ENCODE measurements at regions not wholly inside any gene's neighbourhood (a gene's known extent, or its start where the extent isn't known, plus 50 kb on each side); places are given as distances from the start of the nearest gene placed in this dataset.
"Not testable (repeated sequence)": the region's sequence is repeated elsewhere in the genome, so short reads cannot be mapped to it uniquely, and the experiment has no call there.

- DNase-seq: no peak
Observed at GRCh38 chr12:45490232-45490881, 239.1 kb upstream of the ARID2 start.

- no peak for DNase-seq
Observed at GRCh38 chr12:45494279-45494678, 235.2 kb upstream of the ARID2 start.

- no peak for DNase-seq
Observed at GRCh38 chr12:45498645-45499044, 230.9 kb upstream of the ARID2 start.

DNA sequence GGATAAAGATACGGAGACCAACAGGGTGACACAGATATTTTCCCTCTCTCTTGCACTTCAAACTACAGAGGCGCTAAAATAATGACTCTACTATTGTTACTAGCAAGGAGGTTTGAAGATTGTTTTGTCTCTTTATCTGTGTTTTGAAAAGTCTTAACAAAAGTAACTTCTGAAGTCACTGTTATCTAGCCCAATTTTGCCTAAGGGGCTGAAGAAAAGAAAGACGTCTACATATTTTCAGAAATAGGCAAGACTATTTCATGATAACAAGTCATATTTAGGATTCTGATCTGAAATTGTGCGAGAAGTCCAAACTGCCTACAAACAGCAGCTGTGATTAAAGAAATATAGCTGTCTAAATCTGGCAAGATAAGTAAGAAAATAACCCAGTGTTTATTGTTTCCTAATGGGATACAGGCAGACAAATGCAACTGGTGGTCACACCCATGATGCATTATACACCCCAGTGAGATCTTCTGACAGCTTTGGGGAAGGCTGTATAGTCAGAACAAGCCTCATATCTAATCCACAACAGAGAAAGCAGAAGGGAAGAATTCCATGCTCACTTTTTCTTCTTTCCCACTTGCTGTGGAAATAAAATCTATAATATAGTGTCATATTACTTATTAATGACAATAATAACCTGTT is 226.9 kb upstream of the ARID2 start:
- no peak for DNase-seq

DNA sequence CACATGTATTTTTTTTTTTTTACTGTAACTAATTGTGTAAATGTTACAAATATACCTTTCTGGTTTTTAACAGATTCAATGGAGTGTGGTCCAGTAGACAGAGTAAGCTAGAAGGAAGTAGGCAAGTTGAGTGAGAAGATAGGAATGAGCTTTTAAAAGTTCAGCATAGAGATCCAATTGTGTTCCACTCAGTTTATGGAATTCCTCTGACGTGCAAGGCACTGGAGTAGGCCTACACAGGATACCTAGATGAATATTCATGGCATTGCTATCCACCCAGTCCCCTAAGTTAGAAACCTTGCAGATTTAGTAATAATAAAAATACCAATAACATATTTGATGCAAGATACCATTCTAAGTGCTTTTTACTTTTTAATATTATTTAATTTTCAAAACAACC is 225.6 kb upstream of the ARID2 start:
- DNase-seq: no peak

DNA sequence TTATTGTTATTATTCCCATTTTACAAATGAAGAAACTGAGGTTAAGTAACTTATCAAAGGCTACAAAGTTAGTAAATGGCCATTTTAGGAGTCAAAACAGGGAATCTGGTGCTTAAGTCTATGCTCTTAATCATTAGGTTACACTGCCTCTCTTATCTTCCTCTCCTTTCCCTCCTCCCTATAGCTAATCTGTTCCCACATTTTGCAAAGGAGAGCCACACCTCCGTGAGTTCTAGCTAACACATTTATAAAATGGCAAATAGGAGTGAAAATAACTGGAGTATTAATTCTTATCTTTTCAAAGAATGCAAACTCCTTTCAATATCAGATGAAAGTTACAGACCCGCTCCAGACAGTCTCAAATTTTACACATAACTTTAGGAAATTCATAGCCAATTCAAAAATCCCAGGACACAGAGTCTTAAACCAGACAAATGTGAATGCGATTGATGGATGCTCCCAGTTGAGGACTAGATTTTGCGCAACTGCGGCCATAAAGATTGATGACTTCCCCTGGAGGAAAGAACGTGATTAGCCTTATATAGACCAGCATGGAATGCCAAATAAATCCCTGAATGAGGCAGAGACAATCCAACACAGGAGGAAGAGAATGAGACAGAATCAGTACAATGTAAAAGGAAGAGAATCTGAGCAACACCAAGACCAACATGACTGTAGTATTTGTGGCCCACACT is 225.0 kb upstream of the ARID2 start:
- no peak for DNase-seq

GRCh38 chr12:45509187-45509586 is 220.3 kb upstream of the ARID2 start:
- DNase-seq: no peak

GRCh38 chr12:45509621-45510020 is 219.9 kb upstream of the ARID2 start:
- no peak for DNase-seq

DNA sequence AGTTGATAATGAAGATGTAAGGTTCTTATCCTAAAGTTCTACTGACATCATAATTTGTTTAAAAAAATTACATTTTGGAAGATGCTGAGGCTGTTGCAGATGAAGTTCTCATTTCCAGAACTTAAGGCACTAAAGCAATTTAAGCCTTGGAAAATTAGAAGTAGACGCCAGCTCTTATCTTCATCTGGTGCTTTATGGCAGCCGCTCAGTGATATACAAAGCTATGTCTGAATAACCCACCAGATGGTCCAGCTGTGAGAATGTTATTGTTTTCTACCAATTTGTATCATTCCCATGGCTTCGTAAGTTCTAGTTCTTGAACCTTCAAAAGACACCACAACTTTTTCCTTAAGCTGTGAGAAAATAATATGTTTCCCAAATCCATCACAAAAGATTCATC is 212.1 kb upstream of the ARID2 start:
- DNase-seq: no peak

DNA sequence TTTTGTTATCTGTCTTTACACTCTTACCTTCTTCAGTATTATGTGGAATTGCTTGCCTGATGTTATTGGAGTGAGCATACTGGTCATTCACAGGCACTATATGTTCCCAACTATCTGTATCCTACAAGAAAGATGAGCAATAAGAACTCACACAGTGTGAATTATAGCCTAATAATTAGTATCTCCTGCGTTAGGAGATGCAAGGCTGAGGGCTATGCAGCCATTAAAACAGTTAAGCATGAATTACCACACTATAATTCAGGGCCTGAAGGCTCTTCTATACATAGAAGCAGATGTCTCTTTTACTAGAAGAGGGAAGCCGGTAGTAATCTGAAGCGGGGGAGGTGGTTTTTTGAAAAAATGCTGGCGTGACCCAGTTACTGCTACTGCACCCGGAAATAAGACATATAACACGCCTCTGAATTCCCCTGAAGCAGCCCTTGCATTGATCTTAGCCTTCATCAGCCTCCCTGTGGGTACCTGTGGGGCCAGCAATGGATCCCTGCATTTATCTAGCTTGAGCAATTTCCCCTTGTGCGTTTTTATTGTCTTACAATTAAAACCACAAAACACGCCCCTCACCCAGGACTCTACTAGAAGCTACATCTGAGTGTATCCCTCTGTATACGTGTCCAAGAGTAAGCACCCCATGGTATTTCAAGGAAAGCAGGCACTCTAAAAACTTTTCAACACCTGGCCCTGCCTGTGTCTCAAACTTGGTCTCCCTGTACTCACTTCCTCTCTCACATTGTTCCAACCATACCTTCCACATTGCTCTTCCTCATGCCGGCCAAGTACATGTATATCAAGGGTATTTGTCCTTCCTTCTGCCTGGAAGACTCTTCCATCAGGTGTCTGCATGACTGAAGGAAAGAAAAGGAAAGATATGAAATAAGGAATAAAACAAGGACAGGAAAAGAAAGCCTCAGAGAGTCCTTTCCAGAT is 210.9 kb upstream of the ARID2 start:
- DNase-seq: no peak

DNA sequence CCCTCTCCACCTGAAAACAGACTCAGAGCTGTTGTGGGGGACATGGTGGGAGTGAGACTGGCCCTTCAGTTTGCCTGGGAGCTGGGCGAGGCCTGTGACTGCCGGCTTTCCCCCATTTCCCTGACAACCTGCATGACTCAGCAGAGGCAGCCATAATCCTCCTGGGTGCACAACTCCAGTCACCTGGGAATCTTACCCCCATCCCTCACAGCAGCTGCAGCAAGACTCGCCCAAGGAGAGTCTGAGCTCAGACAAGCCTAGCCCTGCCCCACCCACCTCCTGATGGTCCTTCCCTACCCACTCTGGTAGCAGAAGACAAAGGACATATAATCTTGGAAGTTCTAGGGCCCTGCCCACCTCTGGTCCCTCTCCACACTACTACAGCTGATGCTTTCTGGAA is 207.3 kb upstream of the ARID2 start:
- no peak for DNase-seq

- not testable (repeated sequence) for DNase-seq
Observed at GRCh38 chr12:45526823-45527222, 202.7 kb upstream of the ARID2 start.

DNA sequence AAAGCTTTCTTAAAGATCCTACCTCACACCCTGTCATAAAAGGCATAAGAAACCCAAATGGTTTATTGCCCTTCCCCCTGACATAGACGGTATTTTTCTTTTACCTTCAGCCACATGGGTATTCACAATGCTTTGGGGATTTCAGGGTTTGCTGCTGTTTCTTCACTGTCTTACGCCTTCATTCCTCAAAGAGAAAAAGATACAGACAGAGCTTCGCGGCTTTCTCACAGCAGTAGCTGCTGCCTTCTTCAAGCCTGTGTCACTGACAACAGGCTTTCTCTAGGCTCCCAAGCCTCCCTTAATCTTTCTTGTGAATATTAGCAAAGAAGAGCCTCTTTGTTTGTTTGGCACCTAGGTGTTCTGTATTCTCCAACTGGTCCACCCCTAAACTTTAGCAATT is 197.4 kb upstream of the ARID2 start:
- no peak for DNase-seq

GRCh38 chr12:45535610-45536180 is 193.8 kb upstream of the ARID2 start:
- DNase-seq: no peak

- DNase-seq: no peak
Observed at GRCh38 chr12:45536284-45536683, 193.2 kb upstream of the ARID2 start.

DNA sequence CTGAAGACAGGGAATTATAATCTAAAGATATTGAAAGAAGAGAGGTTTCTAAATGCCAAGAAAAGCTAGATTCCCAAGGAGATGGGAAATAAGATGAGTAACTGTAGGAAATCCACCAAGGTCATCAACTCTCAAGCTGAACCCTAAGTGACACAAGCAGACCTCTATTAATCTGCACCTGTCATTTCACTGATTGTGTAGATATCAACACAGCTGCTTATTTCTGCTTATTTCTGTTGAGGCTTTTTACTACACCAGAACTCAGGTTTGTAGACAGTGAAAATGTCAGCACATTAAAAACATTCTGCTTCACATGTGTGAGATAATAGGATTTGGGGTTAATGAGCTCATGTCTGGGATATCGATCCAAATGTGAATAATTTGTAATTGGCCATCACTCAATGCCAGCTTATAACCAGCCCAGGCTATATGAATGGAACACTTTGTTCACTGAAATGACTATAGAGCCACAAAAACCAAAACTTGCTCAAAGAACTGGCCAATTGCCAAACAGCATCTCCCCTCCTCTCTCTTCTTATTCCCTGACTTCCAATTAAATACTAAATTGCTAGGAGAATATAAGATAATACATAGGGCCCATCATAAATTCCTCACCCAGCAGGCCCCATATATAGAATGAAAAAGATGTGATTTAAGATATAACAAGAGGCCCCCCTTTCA is 188.7 kb upstream of the ARID2 start:
- no peak for DNase-seq

DNA sequence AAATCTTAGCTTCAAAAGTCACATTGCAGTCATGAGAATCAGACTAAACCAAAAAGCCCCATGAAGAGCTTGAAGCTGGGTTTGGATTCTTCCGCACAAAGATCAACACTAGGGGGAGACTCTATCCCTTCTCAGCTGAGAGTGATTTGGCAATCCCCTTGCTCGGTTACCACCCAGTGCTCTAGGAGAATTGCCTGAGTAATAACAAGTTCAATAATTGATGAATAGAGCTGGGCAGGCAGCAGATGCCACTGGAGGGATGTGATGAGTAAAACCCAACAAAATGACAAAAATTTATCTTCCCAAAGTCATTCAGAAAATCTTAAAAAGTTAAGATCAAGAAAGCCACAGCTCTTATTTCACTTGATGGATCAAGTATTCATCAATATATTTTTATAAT is 185.6 kb upstream of the ARID2 start:
- peak; percentile 6 for DNase-seq

GRCh38 chr12:45546545-45546944 is 183.0 kb upstream of the ARID2 start:
- no peak for DNase-seq

GRCh38 chr12:45547132-45547531 is 182.4 kb upstream of the ARID2 start:
- no peak for DNase-seq

DNA sequence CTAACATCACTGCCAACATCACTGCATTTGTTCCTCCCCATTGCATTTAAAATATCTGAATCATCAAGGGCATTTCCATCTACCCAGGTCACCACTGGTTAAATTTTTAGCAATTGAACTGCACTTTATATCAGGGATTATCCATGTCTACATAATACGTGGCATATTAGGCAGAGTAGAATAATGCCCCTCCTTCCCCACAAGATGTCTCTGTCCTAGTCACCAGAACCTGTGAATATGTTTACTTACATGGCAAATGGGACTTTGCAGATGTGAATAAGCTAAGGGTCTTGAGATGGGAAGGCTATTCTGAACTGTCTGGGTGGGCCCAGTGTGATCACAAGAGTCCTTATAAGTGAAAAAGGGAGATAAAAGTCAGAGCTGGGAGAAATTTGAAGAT is 181.7 kb upstream of the ARID2 start:
- no peak for DNase-seq

GRCh38 chr12:45548426-45548825 is 181.1 kb upstream of the ARID2 start:
- DNase-seq: no peak

GRCh38 chr12:45549337-45549902 is 180.1 kb upstream of the ARID2 start:
- no peak for DNase-seq
